AG04449 (cell line): ENCODE measurements at regions not wholly inside any gene's neighbourhood (a gene's known extent, or its start where the extent isn't known, plus 50 kb on each side); places are given as distances from the start of the nearest gene placed in this dataset.

ENCODE experiments used
- CTCF ChIA-PET: fragments of 350-600 bp; formaldehyde crosslinking; extraction: SDS; loops from one replicate; lab custom pipeline; 2021; ENCODE audit warnings: antibody characterized with exemption; lab: Yijun Ruan, JAX
- POLR2A ChIA-PET: fragments of 400-600, 350-600 bp; formaldehyde crosslinking; extraction: SDS; loops from one replicate; lab custom pipeline; 2020; ENCODE audit warnings: antibody characterized with exemption, inconsistent platforms; lab: Yijun Ruan, JAX
- DNase-seq: peaks from one replicate; pipeline ENCODE4 v3.0.0-alpha.2; 2010; ENCODE audit warnings: low read depth, low spot score
- H3K4me3 ChIP-seq: 2 replicates; pipeline ENCODE4 v1.5.1; 2011; ENCODE audit warnings: low read depth, mild to moderate bottlenecking, control low read depth, low read length
- TF ChIP-seq, protein P1 (sequence below): IDR thresholded peaks from one replicate; pipeline ENCODE4 v1.5.1; 2011; ENCODE audit warnings: mild to moderate bottlenecking, moderate library complexity, low read length, control low read depth, inconsistent platforms; ENCODE audit not compliant: insufficient read depth; ENCODE audit errors: missing control alignments

DNA sequence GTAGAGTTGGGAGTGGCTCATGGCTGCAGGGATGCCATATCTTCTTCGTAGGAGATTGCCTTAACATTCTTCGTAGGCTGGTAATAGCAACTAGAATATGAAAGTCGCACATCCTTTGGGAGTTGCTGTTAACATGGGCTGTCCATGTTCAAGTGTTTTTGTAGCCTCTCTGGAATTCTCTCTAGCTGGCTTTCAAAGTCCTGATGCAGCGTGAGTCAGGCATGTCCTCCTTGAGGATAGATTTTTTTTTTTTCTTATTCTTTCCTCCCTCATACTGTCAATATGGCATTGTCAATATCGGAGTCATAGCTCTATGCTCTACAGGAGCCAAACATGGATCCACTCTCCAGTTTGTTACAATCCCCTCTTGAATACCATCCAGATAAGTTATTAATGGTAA lies 494.8 kb upstream of the WWC1 start:
- no peak for DNase-seq
- no peak overlapping the region for H3K4me3 ChIP-seq
- POLR2A ChIA-PET = no interaction called here
- CTCF ChIA-PET = no interaction called here
- TF ChIP-seq, protein P1, sequence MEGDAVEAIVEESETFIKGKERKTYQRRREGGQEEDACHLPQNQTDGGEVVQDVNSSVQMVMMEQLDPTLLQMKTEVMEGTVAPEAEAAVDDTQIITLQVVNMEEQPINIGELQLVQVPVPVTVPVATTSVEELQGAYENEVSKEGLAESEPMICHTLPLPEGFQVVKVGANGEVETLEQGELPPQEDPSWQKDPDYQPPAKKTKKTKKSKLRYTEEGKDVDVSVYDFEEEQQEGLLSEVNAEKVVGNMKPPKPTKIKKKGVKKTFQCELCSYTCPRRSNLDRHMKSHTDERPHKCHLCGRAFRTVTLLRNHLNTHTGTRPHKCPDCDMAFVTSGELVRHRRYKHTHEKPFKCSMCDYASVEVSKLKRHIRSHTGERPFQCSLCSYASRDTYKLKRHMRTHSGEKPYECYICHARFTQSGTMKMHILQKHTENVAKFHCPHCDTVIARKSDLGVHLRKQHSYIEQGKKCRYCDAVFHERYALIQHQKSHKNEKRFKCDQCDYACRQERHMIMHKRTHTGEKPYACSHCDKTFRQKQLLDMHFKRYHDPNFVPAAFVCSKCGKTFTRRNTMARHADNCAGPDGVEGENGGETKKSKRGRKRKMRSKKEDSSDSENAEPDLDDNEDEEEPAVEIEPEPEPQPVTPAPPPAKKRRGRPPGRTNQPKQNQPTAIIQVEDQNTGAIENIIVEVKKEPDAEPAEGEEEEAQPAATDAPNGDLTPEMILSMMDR = no peak

DNA sequence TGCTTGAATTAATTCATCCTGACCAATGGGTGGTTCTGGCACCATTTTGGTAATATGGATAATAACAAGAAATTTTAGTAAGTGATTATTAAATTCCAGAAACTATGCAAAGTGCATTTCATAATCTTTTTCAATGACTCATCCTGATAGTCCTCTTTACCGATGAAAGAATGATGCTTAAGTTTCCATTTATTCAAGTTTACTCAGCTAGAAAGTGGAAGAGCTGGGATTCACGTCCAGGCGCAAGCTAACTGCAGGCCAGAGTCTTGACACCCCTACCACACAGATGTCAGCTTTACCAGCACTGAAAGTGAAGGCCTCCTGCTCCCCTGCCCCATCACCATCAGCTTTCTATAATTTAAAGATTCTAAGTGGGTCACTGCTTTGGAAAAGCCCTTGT lies 493.5 kb upstream of the WWC1 start:
- TF ChIP-seq, protein P1 = no peak
- ChIA-PET CTCF (interaction anchor here (1.6 kb wide), 1 partner anchor 8 kb away, joined by 4 read pairs; no protein-coding TSS in a partner anchor), POLR2A (interaction anchor here (1.0 kb wide), 1 partner anchor 17 kb away, joined by 3 read pairs; no protein-coding TSS in a partner anchor)
- no peak for DNase-seq
- H3K4me3 ChIP-seq = no peak overlapping the region

DNA sequence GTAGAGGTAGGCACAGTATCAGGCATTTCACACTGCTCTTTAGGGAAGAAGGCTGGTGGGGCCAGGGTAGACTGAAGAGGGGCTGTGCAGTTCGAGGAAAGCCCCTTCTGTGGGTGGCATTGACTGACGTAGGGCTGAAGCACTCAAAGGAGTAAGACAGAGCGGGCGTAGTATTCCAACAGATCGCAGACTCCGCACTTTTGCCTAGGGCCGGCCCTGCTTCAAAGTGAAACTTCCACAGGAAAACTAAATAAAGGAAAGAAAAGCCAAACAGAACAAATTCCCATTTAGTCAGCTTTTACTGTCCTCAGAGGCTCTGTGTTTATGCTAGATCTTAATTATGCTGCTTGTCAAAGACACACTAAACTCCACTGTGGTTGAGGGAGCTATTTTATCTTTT lies 493.0 kb upstream of the WWC1 start:
- no peak for DNase-seq
- TF ChIP-seq, protein P1 = no peak
- ChIA-PET CTCF (interaction anchor here (1.0 to 1.6 kb wide), 2 partner anchors 9 to 27 kb away, joined by 4 read pairs; no protein-coding TSS in a partner anchor), POLR2A (interaction anchor here (1.0 kb wide), 1 partner anchor 16 kb away, joined by 3 read pairs; no protein-coding TSS in a partner anchor)
- no peak overlapping the region for H3K4me3 ChIP-seq

DNA sequence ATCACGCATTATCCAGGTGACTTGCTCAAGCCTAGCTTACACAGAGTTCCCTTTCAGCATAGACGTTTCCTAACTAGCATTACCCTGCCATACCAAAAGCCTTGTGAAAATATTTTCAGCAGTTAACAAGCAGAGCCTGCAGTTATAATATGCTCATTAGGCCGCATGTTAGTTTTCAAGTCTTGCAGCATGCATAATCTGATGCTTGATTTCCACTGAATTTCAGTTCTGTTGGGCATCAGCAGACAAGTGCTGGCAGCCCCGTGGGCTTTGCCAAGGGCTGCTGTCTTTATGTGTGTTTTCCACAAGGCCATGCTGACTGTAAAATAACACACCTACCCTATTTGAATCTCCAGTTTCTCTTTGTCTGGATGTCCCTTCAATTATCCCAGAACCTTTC lies 491.0 kb upstream of the WWC1 start:
- DNase-seq = no peak
- H3K4me3 ChIP-seq = no peak overlapping the region
- ChIA-PET POLR2A (interaction anchor here (0.6 kb wide), 1 partner anchor 202 kb away, joined by 3 read pairs; no protein-coding TSS in a partner anchor), CTCF (interaction anchor here (1.3 kb wide), 1 partner anchor 12 kb away, joined by 4 read pairs; no protein-coding TSS in a partner anchor)
- TF ChIP-seq, protein P1 = no peak

DNA sequence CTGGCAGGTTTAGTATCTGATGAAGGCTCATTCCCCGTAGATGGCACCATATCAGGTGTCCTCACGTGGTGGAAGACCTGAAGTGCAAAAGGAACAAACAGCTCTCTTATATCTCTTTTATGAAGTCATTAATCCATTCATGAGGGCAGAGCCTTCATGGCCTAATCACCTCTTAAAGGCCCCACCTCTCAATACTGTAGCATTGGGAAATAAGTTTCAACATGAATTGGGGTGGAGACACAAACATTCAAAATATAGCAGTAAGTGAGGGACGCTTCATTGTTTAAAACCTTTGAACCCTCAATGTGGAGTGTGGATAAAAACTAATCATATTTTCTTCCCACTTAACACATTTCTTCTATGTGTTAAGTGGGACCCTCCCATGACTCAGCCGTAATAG lies 489.4 kb upstream of the WWC1 start:
- ChIA-PET CTCF (interaction anchor here (1.0 to 2.0 kb wide), 2 partner anchors 9 to 10 kb away, joined by 3 to 12 read pairs; no protein-coding TSS in a partner anchor), POLR2A (no interaction called here)
- H3K4me3 ChIP-seq = no peak overlapping the region
- TF ChIP-seq, protein P1 = no peak
- DNase-seq = no peak

DNA sequence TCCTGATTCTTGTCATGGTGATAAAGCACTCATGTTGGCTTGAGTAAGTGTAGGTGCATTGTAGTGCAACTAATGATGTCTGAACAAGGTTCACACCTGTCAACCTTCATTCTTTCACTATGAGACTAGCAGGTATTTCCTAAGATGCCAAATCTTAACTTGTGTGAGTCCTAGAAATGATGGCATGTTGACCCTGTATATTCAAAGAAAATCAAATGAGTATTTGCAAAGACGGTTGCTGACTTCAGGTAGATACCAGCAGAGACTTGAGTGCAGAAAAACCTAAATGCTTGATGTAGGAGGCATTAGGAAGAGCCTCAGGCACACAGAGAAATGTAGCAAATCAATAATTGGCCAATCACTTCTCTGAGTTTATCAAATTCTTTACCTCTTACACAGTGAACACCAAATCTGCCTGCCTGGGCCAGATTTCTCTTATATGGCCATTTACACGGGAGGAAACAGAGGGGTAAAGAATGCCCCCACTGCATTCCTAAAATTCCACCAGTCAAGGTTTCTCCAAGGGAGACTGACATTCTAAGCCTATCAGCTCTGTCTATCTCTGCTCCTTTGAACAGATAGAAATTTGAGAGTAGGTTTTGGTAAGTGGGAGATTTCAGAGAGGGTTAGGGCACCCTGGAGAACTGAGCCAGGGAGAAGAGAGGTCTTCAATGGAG lies 488.6 kb upstream of the WWC1 start:
- POLR2A ChIA-PET = interaction anchor here (0.6 to 0.9 kb wide), 2 partner anchors 73 to 147 kb away, joined by 3 to 4 read pairs; no protein-coding TSS in a partner anchor
- no peak overlapping the region for H3K4me3 ChIP-seq
- TF ChIP-seq, protein P1 = no peak
- CTCF ChIA-PET = interaction anchor here (2.0 kb wide), 1 partner anchor 8 kb away, joined by 12 read pairs; no protein-coding TSS in a partner anchor
- DNase-seq = no peak
